HG03097 (cell line): ENCODE measurements at regions not wholly inside any gene's neighbourhood (a gene's known extent, or its start where the extent isn't known, plus 50 kb on each side); places are given as distances from the start of the nearest gene placed in this dataset.

ENCODE experiments used
- ATAC-seq: cut with Tn5 transposase; IDR thresholded peaks from one replicate; pipeline ENCODE4 v1.9.1; 2021; ENCODE audit not compliant: unreplicated experiment, low FRiP score

- ATAC-seq: no peak
Observed at GRCh38 chr16:51420247-51420646, 269.2 kb upstream of the SALL1 start.

- ATAC-seq: no peak
Observed at GRCh38 chr16:51419768-51420167, 268.7 kb upstream of the SALL1 start.

GRCh38 chr16:51418258-51418657 is 267.2 kb upstream of the SALL1 start:
- ATAC-seq: no peak

GRCh38 chr16:51416926-51417325 is 265.9 kb upstream of the SALL1 start:
- no peak for ATAC-seq

GRCh38 chr16:51410125-51410524 is 259.1 kb upstream of the SALL1 start:
- no peak for ATAC-seq

- no peak for ATAC-seq
Observed at GRCh38 chr16:51409001-51409675, 258.1 kb upstream of the SALL1 start.

GRCh38 chr16:51408357-51408756 is 257.3 kb upstream of the SALL1 start:
- no peak for ATAC-seq

GRCh38 chr16:51407921-51408320 is 256.9 kb upstream of the SALL1 start:
- no peak for ATAC-seq

- ATAC-seq: no peak
Observed at GRCh38 chr16:51407199-51407598, 256.1 kb upstream of the SALL1 start.

- no peak for ATAC-seq
Observed at GRCh38 chr16:51405361-51405760, 254.3 kb upstream of the SALL1 start.

- no peak for ATAC-seq
Observed at GRCh38 chr16:51404386-51404785, 253.3 kb upstream of the SALL1 start.

- ATAC-seq: no peak
Observed at GRCh38 chr16:51402785-51403184, 251.7 kb upstream of the SALL1 start.

- ATAC-seq: no peak
Observed at GRCh38 chr16:51402298-51402697, 251.2 kb upstream of the SALL1 start.

GRCh38 chr16:51401673-51402072 is 250.6 kb upstream of the SALL1 start:
- no peak for ATAC-seq

- ATAC-seq: no peak
Observed at GRCh38 chr16:51399908-51400670, 249.0 kb upstream of the SALL1 start.

GRCh38 chr16:51394421-51394820 is 243.4 kb upstream of the SALL1 start:
- no peak for ATAC-seq

- ATAC-seq: no peak
Observed at GRCh38 chr16:51393381-51394005, 242.4 kb upstream of the SALL1 start.

GRCh38 chr16:51392521-51393187 is 241.6 kb upstream of the SALL1 start:
- no peak for ATAC-seq

GRCh38 chr16:51391798-51392511 is 240.9 kb upstream of the SALL1 start:
- no peak for ATAC-seq

- no peak for ATAC-seq
Observed at GRCh38 chr16:51390877-51391276, 239.8 kb upstream of the SALL1 start.

GRCh38 chr16:51389881-51390280 is 238.8 kb upstream of the SALL1 start:
- ATAC-seq: no peak
